GM20431 (cell line): ENCODE measurements at regions not wholly inside any gene's neighbourhood (a gene's known extent, or its start where the extent isn't known, plus 50 kb on each side); places are given as distances from the start of the nearest gene placed in this dataset.

Source experiments
- in situ Hi-C: fragments of 300-500 bp; cut with MseI, MboI; formaldehyde crosslinking; loops from one replicate; pipeline ENCODE4 v1.15.0; 2020; ENCODE audit warnings: low sequenced_read_pairs; ENCODE audit not compliant: unreplicated experiment

DNA sequence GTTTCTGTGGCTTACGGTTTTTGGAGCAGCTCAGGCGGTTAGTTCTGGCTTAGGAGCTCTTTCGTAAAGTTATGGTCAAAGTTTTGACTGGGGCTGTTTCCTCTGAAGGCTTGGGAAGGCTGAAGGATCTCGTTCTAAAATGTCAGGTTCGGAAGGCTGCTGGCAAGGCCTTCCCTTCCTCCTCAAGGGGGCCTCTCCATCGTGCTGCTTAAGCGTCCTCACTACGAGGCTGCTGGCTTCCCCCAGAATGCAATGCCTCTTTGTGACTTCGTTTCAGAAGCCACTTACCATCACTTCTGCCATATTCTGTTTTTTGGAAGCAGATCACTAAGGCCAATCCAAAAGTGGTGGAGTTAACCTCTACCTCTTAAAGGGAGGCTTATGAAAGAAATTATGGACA, 1196.4 kb upstream of the TENM3 start:
- in situ Hi-C loops = no loop called here

DNA sequence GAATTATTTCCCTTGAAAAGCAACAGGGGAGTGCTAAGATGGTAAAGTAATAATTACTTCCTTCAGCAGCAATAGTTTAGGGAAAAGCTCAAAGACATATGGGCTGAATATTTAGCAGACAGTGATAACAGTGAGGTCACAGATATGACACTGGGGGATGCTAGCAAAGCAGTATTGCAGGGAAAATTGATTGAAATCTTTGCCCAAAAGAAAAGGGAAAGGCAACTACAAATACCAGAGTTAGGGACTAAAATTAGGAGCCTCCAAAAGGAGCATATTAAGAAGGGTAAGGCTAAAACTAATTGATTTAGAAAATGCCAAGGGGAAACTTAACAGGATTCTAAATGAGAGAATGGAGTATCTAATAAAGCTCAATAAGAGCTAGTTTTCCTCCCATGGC, 1191.3 kb upstream of the TENM3 start:
- in situ Hi-C loops = no loop called here

DNA sequence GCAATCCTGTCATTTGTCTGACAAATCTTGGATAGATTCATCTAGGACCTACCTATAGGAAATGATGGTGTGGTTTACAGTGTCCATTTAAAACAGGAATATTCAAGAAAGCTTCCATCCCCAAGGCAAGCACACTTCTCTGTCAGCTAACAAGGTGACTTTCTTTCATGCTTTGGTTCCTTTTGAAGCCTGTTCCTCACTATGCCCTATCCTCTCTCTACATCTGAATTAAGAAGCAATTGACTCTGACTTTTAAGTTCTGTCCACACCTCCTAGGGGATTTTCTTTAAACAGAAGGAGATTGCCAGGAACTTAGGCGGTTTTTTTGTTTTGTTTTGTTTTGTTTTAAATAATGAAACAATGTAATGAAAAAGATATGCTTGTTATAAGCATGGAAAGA, 1181.4 kb upstream of the TENM3 start:
- in situ Hi-C loops = no loop called here

DNA sequence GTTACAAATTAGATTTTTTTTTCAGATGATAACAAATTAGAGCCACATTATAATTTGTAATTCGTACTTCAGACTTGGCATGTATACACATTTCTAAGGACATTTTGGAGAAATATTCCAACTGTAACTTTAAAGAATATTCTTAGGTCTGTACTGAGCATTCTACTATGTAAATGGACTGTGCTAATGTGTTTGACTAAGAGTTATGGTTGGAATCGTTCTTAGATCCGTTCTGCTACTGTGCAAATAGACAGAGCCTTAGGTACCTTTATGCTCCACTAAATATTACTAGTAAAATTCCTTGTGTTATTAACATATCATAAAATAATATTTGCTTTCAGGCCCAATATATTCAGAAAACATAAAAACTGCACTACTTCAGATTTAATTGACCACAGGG, 1180.0 kb upstream of the TENM3 start:
- in situ Hi-C loops = no loop called here

DNA sequence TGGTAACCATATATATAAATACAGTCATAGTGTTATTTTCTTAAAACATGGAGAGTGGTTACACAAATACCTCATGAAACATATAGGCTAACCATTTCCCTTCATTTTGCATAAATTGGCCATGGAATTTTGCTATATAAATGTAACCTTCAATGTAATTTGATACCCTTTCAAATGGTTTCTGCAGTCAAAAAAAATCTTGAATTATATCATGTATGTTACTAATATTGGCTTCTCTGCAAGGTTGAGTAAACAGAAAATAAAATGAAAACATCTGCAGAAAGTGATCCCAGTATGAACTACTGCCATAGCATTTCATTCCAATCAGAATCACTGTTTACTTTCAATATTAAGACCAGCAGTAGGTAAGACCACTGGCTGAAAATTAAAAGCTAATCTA, 1165.9 kb upstream of the TENM3 start:
- in situ Hi-C loops = no loop called here

DNA sequence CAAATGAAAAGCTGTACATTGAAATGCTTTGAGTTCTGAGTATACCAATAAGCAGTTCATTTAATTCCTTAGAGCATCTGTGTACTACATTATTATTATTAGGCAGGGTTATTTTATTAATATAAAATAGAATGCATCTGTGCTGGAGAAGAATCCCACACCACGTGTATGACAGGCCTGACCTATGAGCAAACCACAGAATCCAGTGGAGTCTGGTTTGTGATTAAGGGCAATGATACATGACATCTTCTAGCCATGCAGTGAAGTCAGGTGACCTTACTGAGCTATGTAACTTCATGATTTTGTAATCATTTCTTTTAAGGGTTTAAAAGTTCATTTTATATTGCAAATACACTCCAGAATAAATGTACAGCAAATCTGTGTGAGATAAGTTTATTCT, 1165.0 kb upstream of the TENM3 start:
- in situ Hi-C loops = no loop called here

DNA sequence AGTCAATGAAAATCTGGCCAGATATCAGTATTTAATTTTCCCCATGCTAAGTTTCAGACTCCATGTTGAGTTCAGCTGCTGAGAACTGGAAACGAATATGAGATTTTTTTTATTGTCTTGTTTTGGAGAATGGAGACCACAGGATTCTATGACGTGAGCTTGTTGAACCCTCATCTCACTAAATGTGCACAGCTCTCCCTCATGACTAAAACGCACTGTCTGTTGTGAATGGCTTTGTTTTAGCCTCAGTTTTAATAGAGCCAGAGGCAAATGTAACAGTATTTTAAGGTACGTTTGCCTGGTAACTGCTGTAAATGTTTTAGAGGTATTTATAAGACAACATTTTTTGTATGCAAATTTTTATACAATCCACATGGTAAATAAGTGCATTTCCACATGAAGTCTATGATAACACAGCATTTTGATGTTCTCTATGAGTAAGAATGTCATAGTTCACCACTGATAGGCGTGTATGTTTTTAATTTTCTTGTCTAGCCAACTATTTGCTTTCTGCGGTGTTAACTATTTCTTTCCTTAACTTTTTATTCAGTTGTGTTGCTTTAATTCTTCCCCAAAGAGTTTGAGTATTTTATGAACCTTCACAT, 1159.3 kb upstream of the TENM3 start:
- in situ Hi-C loops = no loop called here

DNA sequence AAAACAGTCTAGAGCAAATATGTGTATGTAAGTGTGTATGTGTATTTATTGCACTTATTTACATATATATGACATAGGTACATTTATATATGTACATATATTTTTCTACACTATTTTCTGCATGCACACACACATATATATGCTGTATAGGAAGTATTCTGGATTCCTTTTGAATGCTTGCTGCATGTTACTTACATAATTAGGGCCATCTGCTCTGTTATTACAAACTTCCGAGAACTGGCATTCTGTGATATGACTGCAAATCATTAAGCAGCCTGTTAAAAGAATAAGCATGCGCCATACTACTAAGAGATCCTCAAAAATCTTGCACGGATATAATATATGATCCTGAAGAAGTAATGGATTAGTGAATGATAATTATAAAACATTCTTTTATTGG, 1157.6 kb upstream of the TENM3 start:
- in situ Hi-C loops = no loop called here

DNA sequence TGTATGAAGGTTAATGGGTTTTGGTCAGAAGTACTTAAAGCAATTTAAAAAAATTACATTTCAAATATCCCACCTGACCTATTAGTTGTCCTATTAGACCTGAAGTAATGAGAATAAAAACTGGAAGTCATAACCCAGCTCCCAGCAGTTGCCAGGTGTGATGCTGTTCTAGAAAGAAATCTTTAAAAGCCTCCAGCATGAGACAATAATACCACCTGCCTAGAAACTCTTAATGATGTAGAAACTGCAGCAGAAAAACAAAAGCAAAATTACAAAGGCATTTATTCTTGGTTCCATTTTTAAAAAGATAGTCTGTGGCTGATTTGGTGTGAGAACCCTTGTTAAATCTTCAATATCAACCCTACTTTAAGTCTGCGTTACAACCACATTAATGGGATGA, 1137.7 kb upstream of the TENM3 start:
- in situ Hi-C loops = no loop called here

DNA sequence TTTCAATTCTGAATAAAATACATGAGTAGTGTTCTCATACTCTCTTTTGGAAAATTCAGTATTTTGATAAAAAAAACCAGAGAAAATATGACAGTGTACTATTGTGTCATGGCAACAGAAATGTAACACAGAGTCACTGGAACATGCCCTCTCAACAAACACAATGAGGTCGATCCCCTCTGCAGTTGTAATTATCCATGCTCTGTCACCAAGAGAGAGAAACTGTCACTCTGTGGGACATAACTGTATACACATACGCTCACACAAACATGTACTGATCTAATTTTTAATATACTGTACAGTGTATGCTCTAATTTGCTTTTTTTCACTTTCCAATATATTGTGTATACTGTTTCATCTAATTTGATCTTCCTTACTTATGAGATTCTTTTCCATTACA, 1136.8 kb upstream of the TENM3 start:
- in situ Hi-C loops = no loop called here

DNA sequence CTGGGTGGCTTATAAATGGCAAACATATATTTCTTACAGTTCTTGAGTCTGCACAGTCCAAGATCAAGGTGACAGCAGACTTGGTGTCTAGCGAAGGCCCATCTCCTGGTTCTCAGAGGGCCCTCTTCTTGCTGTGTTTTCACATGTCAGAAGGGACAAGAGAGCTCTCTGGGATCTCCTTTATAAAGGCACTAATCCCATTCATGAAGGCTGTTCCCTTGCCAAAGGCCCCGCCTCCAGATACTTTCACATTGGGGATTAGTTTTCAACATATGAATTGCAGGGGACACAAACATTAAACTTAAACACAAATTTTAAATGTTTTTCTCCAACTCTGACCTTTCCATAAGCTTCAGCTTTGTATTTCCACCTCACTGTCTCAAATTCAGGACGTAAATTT, 1135.0 kb upstream of the TENM3 start:
- in situ Hi-C loops = no loop called here

DNA sequence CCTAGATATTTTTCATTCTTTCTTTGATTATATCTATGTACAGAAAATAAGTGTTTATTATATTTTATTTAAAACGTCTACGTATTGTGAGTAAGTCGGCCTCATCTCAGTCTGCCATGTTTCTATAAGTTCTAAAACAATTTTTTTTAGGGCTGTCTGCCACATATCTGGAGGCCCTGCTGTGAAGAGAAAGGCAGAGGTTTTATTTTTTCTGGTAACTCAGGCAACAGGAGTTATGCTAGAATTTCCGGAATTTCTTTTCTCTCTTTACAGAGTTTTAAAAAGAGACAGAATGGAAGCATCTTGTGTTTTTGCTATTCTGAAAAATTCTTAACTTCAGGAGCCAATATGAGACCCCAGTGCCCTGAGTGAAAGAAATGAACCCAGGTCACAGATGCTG, 1124.0 kb upstream of the TENM3 start:
- in situ Hi-C loops = no loop called here

DNA sequence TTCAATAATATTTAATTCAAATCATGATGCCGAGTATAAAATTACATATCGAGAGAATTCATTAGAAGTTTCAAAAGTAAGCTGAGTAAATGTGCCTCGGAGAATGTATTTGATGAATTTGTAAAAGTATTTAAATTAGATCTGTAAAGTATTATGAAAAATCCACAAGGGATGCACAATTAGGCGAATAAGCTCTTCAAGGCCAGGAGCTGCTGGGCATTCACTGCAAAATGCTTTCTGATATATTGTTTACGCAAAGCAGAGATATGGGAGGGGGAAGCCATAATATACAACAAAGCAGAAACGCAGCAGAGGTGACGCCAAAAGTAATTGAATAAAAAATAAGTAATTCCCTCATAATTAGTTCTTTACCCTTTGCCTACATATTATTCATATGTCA, 1121.5 kb upstream of the TENM3 start:
- in situ Hi-C loops = no loop called here

DNA sequence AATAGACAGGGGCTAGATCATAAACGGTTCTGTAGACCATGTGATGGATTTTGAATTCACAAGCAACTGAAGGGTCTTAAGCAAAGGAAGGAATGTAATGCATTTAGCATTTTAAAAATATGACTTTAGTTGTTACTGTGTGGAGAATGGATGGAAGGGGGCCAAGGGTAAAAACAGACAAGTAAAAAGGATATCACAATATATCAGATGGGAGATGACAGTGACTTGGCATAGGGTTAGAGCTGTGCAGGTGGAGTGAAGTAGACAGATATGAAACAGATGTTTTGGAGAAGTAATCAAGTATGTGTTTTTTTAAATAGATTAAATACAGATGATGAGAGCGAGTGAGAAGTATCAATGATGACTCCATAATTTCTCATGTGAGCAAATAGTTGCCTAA, 1116.0 kb upstream of the TENM3 start:
- in situ Hi-C loops = loop anchor here (25.0 kb wide), 1 partner anchor 410 kb away; no protein-coding TSS in a partner anchor

DNA sequence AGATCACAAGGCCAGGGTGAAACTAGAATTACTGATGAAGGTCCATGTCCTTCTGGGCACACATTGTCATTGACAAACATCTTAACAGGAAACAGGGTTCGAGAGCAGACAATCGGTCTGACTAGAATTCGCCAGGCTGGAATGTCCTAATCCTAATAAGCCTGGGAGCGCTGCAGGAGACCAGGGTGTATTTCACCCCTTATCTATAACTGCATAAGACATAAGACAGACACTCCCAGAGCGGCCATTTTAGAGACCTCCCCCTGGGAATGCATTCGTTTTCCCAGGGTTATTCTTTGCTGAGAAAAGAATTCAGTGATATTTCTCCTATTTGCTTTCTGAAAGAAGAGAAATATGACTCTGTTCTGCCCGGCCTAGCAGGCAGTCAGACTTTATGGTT, 1112.9 kb upstream of the TENM3 start:
- in situ Hi-C loops = loop anchor here (25.0 kb wide), 1 partner anchor 407 kb away; no protein-coding TSS in a partner anchor

DNA sequence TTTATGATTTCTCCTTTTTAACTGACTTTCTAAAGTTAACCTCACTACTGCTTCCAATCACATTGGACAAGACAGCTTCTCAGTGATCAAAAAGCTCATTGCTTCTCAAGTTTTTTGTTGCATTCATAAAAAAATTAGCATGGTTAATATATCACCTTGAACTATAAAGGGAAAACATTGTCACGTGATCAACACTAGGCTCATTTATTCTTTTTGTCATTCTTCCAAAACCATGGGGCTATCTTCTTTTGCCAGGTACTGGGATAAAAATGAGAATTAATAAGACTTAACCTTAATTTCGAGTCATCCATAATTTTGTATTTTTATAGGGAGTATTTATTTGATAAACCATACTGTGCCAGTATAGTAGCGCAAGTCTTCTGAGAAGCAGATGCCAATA, 1105.9 kb upstream of the TENM3 start:
- in situ Hi-C loops = loop anchor here (25.0 kb wide), 1 partner anchor 400 kb away; no protein-coding TSS in a partner anchor

DNA sequence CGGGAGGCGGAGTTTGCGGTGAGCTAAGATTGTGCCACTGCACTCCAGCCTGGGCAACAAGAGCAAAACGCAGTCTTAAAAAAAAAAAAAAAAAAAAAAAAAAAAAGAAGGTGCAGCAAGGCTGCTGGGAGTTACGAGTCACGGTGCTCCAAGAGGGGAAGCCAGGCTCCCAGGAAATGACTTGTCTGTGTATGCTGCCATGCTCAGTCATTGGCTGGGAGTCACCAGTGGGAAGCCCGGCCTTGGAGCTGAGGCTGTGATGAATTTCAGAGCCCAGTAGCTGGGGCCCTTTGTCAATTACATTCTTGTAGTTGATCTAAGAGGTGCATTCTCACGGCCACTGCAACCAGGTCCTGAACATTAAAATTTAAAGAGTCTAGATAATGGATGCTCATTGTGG, 1105.1 kb upstream of the TENM3 start:
- in situ Hi-C loops = loop anchor here (25.0 kb wide), 1 partner anchor 399 kb away; no protein-coding TSS in a partner anchor

DNA sequence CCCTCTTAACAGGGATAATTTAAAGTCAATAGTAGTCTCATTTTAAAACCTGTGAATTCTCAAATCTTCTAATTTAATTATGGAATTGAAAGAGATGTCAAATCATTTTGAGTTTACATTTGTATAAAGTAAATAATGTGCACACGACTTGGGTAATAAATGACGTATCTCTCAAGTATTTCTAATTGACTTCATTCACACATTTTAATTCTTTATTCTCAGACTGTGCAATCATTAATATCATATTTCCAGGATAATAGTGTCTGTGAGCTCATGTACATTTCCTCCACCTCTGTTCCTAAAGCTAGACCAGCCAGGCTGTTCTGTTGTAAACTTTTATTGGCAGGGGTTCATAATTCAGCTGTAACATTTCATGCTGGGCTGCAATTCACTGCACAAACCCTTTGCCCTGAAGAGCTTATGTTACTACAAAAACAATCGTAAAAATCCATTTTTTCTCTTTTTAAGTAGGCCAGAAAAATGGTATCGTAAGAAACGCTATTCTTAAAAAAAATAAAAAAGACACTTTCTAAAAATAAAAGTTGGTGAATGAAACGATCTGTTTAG, 1103.1 kb upstream of the TENM3 start:
- in situ Hi-C loops = loop anchor here (25.0 kb wide), 1 partner anchor 397 kb away; no protein-coding TSS in a partner anchor

DNA sequence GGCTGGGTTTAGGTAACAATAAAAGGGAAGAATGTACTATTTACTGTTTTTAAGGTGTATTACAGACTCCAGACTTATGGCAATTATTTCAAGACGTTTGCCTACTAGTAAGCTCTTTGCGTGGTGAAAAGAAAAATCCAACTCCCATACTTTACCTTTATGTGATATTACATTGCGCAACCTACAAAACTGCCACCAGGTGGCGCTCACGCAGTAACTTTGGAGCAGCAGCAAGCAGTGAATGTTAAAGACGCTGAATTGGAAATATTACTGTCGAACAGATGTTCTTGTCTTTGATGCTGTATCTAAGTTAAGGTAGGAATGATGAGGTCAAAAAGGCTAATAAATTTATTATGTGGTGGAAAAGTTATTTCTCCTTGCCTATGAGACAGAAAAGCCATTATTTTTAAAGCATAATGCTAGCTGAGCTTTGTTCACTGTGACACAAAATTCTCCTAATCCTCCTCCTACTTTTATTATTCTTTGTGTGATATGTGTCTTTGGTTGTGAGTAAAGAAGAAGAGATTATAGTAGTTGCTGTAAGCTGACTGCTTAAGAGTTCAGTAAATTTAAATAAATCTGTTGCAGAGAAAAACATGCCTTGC, 1099.8 kb upstream of the TENM3 start:
- in situ Hi-C loops = loop anchor here (25.0 kb wide), 1 partner anchor 394 kb away; no protein-coding TSS in a partner anchor

DNA sequence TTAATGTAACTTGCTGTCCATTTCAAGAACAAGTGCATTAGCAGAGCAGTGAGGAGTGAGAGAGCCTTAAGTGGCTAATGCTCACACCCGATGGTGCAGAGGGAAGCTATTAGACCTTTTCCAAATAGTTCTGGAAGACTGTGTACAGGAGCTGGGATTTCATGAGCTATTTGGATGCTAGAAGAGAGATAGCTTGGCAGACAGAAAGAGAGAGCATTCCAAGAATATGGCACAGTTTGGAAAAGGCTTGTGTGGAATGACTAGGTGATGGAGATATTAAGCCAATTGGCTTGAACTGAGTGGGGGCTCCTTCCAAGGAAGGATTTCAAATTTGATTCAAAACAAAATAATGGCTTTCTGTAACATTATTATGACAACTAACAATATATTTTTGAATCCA, 1097.2 kb upstream of the TENM3 start:
- in situ Hi-C loops = loop anchor here (25.0 kb wide), 1 partner anchor 391 kb away; no protein-coding TSS in a partner anchor

DNA sequence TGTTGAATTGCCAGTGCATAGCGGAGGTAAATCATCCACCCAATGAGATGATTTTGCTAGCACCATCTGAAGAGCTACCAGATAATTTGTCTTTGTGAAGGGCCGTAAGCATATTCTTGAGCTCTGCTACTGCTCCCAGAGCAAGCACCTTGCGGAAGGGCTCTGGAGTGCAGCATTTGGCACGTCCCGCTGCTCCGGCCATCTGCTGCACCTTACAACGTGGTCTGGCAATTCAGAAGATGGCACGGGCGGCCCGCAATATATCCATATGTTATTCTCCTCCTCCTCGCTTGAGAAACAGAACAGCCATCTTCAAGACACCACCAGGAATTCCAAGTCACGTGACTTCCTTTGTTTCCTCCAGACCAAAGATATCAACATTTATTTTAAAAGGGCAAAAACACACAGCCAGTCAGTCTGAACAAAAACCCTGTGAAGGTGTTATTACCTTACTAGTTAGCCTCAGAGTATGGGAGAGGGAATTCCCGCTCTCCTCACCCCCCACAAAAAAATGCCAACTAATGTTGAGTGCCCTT, 1095.7 kb upstream of the TENM3 start:
- in situ Hi-C loops = loop anchor here (25.0 kb wide), 1 partner anchor 390 kb away; no protein-coding TSS in a partner anchor
